Right kidney (tissue), 1 donor: ENCODE measurements at regions not wholly inside any gene's neighbourhood (a gene's known extent, or its start where the extent isn't known, plus 50 kb on each side); places are given as distances from the start of the nearest gene placed in this dataset.
A peak's percentile ranks its signal among the peaks of the same experiment; 100 is the strongest.

ENCODE experiments used
- DNase-seq: peaks from one replicate; pipeline ENCODE4 v3.0.0-alpha.2; 2016

- DNase-seq, result no peak
Observed at GRCh38 chr1:218679988-218680748, 335.0 kb downstream of the TGFB2 start.

GRCh38 chr1:218683242-218683641 lies 338.1 kb downstream of the TGFB2 start:
- DNase-seq, result no peak

DNA sequence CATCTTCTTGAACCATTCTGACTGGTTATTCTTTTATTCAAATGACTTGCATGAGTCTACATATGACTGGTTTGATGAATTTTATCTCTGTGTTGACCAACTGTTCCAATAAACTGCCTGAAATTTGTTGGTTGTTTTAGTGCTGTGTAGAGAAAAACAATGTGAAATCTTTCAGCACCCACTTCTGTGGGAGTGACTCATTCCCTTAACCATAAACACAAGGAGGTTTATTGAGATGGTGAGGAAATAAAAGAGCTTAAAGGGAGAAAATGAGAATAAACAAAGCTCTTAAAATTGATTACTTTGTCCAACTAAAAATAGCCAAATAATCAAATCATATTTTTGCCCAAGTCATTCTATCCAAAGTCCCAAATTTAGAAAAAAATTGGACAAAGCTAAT lies 341.1 kb downstream of the TGFB2 start:
- DNase-seq, result no peak

GRCh38 chr1:218686761-218687160 lies 341.6 kb downstream of the TGFB2 start:
- DNase-seq, result no peak

DNA sequence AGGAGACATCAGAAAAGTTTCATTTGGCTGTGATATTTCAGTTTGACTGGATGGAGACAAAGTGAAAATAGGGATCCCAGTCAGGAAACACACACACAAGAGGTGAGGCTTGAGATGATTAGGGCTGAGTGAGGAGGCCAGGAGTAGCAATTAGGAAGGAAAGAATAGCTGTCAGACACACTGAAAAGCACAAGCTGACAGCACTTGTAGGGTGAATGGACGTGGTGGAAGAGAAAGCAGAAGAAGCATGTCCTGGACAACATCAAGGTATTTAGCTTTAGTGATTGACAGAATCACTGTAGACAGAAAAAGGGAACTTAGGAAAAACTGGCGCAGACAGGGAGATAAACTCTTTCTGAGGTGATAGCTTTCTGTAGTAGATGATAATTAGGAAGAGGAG lies 347.7 kb downstream of the TGFB2 start:
- DNase-seq, result no peak

DNA sequence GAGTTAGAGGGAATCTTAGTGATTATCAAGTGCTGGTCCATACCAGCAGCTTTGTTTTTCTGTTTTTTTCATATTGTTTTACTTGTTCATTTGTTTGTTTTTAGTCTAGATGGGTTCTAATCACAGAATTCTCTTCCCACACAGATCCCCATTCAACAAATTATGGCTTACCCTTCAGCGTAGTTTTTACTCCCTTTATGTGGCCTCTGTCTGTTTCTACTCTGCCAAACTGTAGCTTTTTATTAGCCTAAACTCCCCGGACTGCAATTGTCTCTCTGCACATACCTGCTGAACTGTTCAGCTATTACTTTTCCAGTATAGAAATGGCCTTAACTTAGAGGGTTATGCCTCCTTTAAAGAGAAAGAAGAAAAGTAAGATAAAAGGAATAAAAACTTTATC lies 348.5 kb downstream of the TGFB2 start:
- DNase-seq, result no peak

GRCh38 chr1:218694085-218694484 lies 348.9 kb downstream of the TGFB2 start:
- no peak for DNase-seq

DNA sequence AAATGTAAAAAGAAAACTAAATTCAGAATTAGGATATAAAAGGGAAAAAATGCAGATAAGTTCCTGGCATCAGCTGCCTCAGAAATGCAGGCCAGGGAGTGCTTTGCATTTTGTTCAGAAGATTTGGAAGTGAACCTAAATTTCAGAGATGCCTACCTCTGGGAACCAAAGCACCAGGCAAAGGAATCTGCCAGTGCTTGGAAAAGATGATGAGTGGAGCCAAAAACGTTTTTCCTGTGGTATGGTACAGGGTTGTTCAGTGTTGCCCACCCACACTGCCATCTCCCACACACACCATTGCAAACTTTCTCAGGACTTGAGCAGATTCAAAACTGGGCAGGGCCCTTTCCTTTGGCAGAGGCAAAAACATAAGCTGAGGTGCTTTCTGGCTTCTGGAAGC lies 349.5 kb downstream of the TGFB2 start:
- no peak for DNase-seq

- no peak for DNase-seq
Observed at GRCh38 chr1:218695525-218695924, 350.4 kb downstream of the TGFB2 start.

GRCh38 chr1:218698141-218698540 lies 353.0 kb downstream of the TGFB2 start:
- DNase-seq, result no peak

DNA sequence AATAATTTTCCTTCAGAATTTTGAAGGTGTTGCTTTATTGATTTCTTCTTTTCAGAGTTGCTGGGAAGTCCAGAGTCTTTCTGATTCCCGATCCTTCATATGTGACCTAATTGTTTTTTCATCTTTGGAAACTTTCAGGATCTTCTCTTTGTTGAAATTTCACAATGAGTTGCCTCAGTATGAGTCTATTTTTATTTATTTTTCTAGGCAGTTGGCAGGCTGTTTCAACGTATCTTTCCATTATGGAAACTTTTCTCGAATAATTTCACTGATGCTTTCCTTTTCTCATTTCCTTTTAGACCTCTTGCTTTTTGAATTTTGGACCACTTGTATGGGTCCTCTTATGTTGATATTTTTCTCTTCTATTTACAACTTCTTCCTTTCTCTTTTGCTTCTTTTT lies 354.3 kb downstream of the TGFB2 start:
- no peak for DNase-seq

DNA sequence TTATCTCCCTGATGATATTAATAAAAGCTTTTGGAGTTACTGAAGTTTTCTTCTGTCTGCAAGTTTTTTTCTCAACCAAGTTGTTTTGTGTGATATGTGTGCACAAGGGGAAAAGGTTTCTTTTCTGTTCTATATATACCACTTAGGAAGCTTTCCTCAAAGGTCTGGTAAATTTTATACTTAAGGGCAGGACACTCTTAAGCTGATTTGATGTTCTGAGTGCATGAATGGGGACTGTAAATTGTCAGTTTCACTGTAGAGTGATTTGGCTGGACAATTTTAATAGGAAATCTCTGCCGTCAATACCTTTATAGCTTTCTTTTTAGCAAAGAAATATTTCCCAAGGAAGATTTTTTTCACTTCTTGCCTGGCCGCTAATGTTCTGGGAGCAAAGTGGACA lies 354.7 kb downstream of the TGFB2 start:
- DNase-seq, result no peak

DNA sequence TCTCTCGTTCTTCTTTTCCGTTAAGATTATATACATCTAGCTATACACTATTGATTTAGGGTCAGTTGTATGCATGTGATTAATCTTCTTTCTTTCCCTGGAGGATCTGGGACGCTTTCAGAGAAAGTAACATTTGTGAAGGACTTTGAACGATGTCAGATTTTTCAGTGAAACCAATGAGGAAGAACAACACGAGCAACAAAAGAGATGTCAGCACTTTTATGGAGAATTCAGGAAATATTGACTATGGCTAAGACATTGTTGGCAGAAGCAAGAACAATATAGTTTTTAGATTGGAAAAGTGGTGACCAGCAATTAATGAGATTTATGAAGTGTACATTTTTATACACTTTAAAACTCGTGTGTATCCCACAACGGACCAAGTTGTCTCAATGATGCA lies 355.5 kb downstream of the TGFB2 start:
- DNase-seq, result no peak

- no peak for DNase-seq
Observed at GRCh38 chr1:218701131-218701530, 356.0 kb downstream of the TGFB2 start.

DNA sequence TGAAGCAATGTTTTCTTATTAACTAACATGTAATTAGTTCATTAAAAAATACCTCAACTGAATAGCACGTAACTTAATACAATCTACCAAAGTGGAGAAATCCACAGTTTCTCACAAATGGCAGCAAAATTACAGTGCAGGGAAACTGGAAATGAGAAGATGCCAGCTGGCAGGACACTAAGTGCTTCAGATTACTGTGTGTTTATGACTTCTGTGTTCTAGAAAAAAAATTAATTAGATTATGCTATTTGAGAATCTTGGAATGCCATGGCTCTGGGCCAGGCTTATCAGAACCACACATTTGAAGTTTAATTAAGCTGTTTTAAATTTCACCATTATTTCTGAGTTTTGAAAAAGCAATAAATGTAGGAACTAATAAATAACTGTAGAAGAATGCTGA lies 357.6 kb downstream of the TGFB2 start:
- no peak for DNase-seq

DNA sequence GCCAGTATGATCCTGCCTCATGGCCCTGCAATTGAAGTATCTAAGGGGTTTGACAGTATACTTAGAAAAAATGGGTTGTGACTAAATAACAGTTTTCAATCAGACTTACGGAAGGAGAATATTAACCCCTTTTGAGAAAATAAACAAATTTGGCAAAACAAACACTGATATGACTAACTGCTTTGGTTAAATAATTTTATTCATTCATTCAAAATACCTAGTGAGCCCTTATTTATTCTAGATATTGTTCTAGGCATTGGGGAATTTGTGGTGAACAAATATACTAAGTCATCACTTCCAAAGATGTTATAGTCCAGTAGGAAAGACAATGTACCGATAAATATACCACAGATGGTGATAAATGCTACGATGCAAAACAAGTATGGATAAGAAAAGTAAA lies 358.7 kb downstream of the TGFB2 start:
- no peak for DNase-seq

DNA sequence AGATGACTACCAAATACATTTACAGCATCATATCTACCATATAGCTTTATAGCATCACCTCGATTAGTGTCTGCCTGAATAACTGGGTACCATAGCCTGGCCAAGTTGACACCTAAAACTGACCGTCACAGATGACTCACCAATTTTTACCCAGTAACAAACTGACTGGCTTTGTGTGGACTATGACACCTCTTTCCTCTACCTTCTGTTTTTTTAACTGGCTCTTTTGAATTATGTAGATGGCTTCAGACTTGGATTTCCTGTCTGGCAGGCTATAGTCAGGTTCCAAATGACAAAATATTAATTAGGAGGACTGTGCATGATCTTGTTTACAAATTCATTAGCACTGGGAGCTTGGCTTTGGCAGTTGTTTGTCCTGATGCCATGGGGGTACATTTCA lies 360.3 kb downstream of the TGFB2 start:
- no peak for DNase-seq

DNA sequence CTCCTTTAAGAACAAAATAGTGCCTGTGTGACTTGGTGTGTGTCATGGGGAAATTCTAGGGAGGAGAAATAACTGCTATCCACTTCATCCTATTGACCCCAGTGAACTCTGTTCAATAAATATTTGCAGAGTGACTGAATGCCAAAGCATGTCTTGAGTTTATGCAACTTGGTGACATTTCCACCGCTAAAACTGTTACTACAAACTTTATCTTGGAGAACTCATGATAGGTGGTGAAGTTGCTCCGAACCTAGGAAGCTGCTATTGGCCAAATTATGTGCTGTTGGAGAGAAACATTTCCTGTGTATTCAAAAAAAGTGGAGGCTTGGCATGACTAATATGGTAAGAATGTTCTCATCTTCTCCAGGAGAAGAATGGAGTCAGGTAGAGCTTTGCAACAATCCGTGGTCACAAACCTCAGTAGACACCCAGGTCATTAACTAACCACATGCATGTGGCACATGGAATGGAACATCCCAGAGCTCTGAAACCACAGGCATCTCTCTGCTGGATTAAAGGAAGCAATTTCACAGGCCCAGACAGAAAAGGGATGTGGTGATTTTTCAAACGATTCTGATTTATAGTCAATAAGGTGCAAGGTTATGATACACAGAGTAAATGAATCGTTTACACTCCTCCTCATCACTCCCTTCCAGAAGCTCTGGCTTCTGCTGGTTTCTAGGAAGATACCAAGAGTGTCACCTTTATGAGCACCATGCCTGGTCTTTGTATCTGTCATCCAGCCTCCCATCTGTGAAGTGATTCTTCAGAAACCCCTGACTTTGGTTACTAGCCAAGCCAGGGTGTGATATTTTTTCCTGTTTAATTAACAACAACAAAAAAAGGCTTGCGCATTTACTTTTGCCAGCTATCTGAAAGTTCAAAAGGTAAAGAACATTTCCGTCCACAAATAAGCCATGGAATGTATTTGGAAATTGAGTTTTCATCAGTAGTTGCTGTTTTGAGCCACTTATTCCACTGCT lies 361.1 kb downstream of the TGFB2 start:
- peak; percentile 3 for DNase-seq

DNA sequence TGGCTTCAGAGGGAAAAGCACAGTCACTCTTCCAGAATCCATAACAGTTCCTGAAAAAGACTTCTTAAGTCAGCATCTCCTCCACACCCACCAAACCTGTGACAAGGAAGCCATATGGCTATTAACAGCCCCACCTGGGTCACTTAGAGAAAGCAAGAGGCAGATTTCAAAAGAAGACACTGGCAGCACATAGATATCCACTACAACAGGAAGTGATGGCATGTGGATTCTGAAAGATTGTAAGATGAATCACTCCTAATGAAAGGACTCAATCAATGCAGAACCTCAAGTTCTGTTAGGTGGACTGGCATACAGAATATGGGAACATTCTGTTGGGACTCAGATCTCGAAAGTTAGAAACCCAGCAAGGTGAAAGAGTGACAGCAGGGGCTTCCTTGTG lies 365.9 kb downstream of the TGFB2 start:
- no peak for DNase-seq

DNA sequence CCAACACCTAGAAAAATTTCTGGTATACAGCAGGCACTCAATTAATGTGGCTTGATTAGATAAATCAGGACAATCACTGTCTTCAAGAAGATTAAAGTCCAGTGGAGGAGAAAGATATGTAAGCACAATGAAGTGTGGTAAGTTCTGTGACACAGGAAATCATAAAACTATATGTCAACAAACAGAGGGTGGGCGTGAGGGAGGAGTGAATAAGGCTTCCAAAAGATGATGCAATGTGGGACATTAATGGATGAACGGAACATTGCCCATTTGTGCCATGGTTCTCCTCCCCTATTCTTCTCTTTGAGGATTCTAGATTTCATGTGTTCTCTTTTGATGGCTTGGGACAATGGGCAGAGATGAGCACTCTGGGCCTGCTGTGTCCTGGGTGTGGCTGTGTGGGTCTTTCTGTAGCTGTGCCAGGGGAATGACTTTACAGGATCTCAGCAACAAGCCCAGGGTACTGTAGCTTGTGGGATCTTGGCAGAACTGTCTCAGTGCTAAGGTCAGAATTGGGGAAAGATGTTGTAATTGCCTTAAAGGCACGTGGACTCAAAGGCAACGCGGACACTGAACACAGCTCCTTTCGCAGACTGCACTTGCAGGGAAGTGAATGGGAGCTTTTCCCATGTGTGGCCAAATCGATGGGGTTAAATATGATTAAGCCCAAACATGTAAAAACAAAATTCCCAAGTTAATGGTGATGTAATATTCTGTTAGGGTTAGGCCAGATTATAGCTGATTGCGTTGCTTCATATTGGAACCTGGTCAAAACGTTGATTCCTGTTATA lies 366.9 kb downstream of the TGFB2 start:
- no peak for DNase-seq

- DNase-seq, result no peak
Observed at GRCh38 chr1:218712677-218713076, 367.5 kb downstream of the TGFB2 start.

GRCh38 chr1:218715961-218716669 lies 371.0 kb downstream of the TGFB2 start:
- no peak for DNase-seq
